Osteoblast (primary cell): ENCODE measurements at regions not wholly inside any gene's neighbourhood (a gene's known extent, or its start where the extent isn't known, plus 50 kb on each side); places are given as distances from the start of the nearest gene placed in this dataset.

Source experiments
- DNase-seq: peaks from one replicate; pipeline ENCODE4 v3.0.0; 2011; ENCODE audit warnings: low spot score, mixed read lengths; ENCODE audit not compliant: insufficient read length; ENCODE audit errors: missing footprints
- H2AFZ ChIP-seq: 2 replicates; pipeline ENCODE4 v1.6.0; 2011; ENCODE audit warnings: mild to moderate bottlenecking, low read length
- H3K27ac ChIP-seq: 2 replicates; pipeline ENCODE4 v1.5.1; 2011; ENCODE audit warnings: mild to moderate bottlenecking, low read depth, low read length, moderate library complexity
- H3K27me3 ChIP-seq: 2 replicates; pipeline ENCODE4 v1.6.0; 2012; ENCODE audit warnings: mild to moderate bottlenecking, control low read depth, inconsistent platforms, low read length, moderate library complexity; ENCODE audit not compliant: insufficient read depth
- H3K36me3 ChIP-seq: 2 replicates; pipeline ENCODE4 v1.5.1; 2011; ENCODE audit warnings: mild to moderate bottlenecking, low read length, control low read depth, moderate library complexity; ENCODE audit not compliant: insufficient read depth
- H3K4me1 ChIP-seq: 2 replicates; pipeline ENCODE4 v1.5.1; 2011; ENCODE audit warnings: mild to moderate bottlenecking, low read length, control low read depth, moderate library complexity; ENCODE audit not compliant: insufficient read depth
- H3K4me2 ChIP-seq: 2 replicates; pipeline ENCODE4 v1.6.0; 2011; ENCODE audit warnings: mild to moderate bottlenecking, low read length; ENCODE audit not compliant: insufficient read depth
- H3K4me3 ChIP-seq: fragments of 200-600 bp; sonication (generic); 3 replicates; pipeline ENCODE4 v1.5.1; 2012; ENCODE audit warnings: mild to moderate bottlenecking, low read length, inconsistent platforms; ENCODE audit not compliant: insufficient read depth
- H3K79me2 ChIP-seq: 2 replicates; pipeline ENCODE4 v1.6.0; 2012; ENCODE audit warnings: mild to moderate bottlenecking, low read length, control low read depth, inconsistent platforms; ENCODE audit not compliant: insufficient read depth
- H3K9me3 ChIP-seq: 2 replicates; pipeline ENCODE4 v1.5.1; 2011; ENCODE audit warnings: low read depth, low read length, control low read depth
- H4K20me1 ChIP-seq: 2 replicates; pipeline ENCODE4 v1.6.0; 2012; ENCODE audit warnings: mild to moderate bottlenecking, low read length, control low read depth; ENCODE audit not compliant: insufficient read depth
- CTCF ChIP-seq: IDR thresholded peaks from 2 replicates; pipeline ENCODE4 v1.5.1; 2011; ENCODE audit warnings: mild to moderate bottlenecking, low read depth, low read length, moderate library complexity; ENCODE audit errors: extremely low read depth

- DNase-seq = no peak
- Histone ChIP-seq H3K79me2 (no peaks in the 10 kb centered on the region), H3K27me3 (peaks cover 3% of the 10 kb centered on the region), H3K4me1 (no peaks in the 10 kb centered on the region), H3K27ac (no peak overlapping the region), H3K4me2 (no peak overlapping the region), H3K4me3 (no peak overlapping the region), H3K36me3 (no peaks in the 10 kb centered on the region), H4K20me1 (no peaks in the 10 kb centered on the region), H2AFZ (no peak overlapping the region), H3K9me3 (no peaks in the 10 kb centered on the region)
- TF ChIP-seq CTCF = no peak
These were observed 86.9 kb downstream of the PXDC1 start for GRCh38 chr6:3664625-3665041.

- Histone ChIP-seq H3K4me1 (no peaks in the 10 kb centered on the region), H3K36me3 (no peaks in the 10 kb centered on the region), H3K4me3 (no peak overlapping the region), H4K20me1 (no peaks in the 10 kb centered on the region), H3K79me2 (no peaks in the 10 kb centered on the region), H2AFZ (no peak overlapping the region), H3K4me2 (no peak overlapping the region), H3K9me3 (no peaks in the 10 kb centered on the region), H3K27me3 (peaks cover 8% of the 10 kb centered on the region), H3K27ac (no peak overlapping the region)
- TF ChIP-seq CTCF = no peak
- DNase-seq = no peak
These were observed 87.7 kb downstream of the PXDC1 start for GRCh38 chr6:3663811-3664210.

- Histone ChIP-seq H3K4me3 (no peak overlapping the region), H3K4me1 (no peaks in the 10 kb centered on the region), H2AFZ (no peak overlapping the region), H3K79me2 (no peaks in the 10 kb centered on the region), H3K36me3 (no peaks in the 10 kb centered on the region), H3K4me2 (no peak overlapping the region), H3K27ac (no peak overlapping the region), H3K9me3 (no peaks in the 10 kb centered on the region), H3K27me3 (peaks cover 8% of the 10 kb centered on the region), H4K20me1 (no peaks in the 10 kb centered on the region)
- no peak for TF ChIP-seq CTCF
- DNase-seq = no peak
These were observed 88.4 kb downstream of the PXDC1 start for GRCh38 chr6:3663081-3663480.

- Histone ChIP-seq H3K9me3 (no peaks in the 10 kb centered on the region), H3K27ac (no peak overlapping the region), H3K79me2 (no peaks in the 10 kb centered on the region), H3K36me3 (no peaks in the 10 kb centered on the region), H3K4me1 (no peaks in the 10 kb centered on the region), H3K4me2 (no peak overlapping the region), H3K27me3 (peaks cover 8% of the 10 kb centered on the region), H3K4me3 (no peak overlapping the region), H2AFZ (no peak overlapping the region), H4K20me1 (no peaks in the 10 kb centered on the region)
- TF ChIP-seq CTCF = no peak
- DNase-seq = no peak
These were observed 90.1 kb downstream of the PXDC1 start for GRCh38 chr6:3661390-3661789.
